Activated CD8-positive, alpha-beta memory T cell treated with anti-CD3 and anti-CD28 coated beads, Interleukin-2, amount 50 U/mL, for 4 hours (primary cell): ENCODE measurements at regions not wholly inside any gene's neighbourhood (a gene's known extent, or its start where the extent isn't known, plus 50 kb on each side); places are given as distances from the start of the nearest gene placed in this dataset.

ENCODE experiments used
- DNase-seq: peaks from one replicate; pipeline ENCODE4 v3.0.0-alpha.2; 2020

DNA sequence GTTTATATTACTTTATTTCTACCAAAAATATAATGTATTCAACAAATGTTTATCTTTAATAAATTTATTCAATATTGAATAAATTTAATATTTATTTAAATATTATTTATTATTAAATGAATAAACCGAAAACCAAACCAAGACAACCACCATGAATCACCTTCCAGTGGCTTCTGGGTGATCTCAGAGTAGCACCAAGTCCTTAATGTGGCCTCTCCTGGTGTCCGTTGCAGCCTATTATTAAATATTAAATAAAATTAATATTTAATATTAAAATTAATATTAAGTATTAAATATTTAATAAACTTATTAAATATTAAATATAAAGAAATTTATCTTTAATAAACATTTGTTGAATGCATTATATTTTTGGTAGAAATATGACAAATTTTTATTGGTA lies 143.3 kb upstream of the PLPP4 start:
- DNase-seq: no peak

DNA sequence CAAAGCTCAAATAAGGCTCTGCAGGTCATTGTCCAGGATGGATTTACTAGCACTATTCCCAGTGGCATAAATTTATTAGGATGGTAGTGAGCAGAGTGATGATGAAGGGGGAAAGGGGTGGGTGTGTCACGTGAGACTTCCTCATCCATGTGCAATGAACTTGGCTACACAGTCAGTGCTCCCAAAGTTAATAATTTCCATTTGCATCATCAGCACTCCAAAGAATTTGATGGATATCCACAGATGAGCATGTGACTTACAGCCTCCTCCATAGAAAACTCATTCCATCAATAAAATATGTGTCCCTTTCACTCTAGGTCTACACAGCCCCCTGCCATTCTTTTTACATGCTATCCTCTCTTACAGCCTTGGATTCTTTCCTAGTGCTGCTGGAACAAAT lies 142.6 kb upstream of the PLPP4 start:
- DNase-seq: no peak

DNA sequence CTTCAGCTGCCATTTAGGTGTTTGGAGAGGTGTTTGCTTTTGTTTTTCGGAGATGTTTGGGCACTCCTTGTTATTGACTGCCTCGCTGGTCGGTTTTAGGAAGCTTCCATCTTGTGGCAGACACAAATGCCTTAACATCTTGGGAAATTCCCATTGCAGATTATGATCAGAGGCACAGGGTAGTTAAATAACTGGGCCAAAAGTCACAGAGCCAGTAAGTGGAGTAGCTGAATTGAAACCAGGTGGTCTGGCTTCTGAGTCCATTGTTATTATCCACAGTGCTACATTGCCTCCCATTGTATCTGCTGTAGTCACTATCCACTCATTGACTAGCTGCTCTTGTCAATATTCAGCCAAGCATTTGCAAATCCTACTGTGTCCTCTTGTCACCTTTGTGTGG lies 138.2 kb upstream of the PLPP4 start:
- DNase-seq: no peak

DNA sequence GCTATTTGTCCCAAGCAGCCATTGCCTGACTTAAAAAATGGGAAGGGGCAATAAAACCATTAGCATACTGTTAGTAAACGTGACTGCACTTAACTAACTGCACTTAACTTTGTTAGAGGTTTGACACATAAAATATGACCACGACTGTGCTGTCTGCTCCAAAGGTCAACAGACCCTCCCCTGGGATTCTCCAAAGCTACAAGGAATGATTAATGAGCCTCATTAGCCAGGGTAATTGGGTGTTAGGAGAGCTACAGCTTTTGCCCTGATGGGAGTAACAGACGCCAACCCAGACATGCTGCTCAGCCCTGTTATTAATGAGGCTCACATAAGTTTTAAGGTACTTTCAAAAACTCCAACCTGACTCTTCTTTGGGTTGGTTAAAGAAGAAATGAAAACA lies 129.4 kb upstream of the PLPP4 start:
- DNase-seq: no peak

DNA sequence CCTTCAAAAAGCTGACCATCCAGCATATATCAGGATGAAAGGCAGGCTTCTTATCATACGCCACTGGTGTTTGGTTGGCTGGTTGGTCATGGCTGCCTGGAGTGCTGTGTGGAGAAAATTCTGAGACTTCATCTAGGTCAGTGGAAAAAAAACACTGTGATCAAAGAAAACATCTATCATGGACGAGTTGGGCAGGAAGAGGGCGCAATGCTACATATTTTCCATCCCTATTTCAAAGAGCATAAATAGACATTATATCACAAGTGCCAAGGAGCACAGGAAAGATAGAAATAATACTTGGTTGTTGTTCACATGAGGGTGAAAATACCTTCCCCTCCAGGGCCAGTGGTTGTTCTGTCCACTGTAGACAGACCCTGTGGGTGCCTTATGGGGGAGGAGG lies 128.4 kb upstream of the PLPP4 start:
- no peak for DNase-seq

DNA sequence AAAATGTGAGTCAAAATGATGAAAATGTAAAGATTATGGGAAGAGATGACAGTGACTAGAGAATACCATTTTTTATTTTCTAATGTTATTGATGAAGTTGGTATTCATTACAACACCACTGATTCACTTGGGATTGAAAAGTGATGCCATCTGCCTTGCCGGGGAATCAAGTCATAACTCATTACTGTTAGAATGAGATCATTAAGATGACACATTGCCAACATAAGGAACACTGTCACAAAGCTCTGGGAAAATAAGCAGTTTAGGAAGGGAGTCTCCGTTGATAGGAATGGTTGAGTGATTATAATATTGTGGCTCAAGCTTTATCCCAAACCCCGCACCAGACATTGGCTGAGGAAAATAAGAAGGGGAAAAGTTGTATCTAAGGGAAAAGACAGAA lies 121.5 kb upstream of the PLPP4 start:
- DNase-seq: no peak

DNA sequence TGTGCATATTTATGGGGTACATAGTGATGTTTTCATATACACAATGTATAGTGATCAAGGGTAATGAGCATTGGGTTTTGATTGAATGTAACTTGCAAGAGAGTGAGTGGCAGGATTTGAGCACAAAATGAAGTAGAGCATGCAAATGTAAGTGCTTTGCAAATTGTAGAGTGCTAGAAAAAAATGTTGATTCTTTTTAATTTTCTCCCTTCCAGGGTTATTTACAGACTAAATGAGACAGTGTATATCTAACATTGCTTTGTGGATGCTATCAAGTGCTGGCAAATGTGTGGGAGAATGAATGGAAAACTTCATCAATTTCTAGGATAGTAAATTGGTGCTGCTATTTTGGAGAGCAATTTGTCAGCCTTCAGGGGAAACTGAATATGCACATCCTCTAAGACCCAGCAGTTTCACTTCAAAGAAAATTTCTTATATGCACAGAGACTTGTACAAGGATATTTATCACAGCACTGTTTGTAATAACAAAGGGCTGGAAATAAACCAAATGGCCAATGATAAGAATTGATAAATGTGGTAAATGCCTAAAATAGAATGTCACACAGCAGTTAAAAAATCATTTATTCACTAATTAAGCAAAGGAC lies 120.6 kb upstream of the PLPP4 start:
- no peak for DNase-seq

DNA sequence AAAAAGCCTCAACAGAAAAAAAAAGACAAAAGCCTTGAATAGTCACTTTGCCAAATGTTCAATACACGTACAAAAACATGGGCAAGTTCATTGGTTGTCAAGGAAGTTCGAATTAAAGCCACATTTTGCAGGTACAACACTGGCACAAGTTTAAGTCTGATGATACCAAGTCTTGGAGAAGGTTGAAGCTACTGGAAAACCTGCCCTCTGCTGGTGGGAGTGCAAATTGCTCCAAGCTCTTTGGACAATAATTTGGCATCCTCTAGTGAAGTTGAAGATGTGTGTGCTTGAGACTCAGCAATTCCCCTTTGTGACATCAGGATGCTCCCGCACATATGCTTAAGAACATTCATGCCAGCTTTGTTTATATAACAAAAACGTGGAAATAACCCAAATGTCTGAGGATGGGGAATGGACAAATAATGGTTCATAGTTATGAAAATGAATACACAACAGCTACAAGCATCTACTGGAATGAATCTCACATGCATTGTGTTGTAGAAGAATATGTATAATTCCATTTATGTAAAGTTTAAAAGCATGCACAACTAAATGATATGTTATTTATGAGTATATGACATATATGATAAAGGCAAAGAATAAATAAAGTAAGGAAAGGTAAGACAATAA lies 120.0 kb upstream of the PLPP4 start:
- DNase-seq: peak; percentile 47

DNA sequence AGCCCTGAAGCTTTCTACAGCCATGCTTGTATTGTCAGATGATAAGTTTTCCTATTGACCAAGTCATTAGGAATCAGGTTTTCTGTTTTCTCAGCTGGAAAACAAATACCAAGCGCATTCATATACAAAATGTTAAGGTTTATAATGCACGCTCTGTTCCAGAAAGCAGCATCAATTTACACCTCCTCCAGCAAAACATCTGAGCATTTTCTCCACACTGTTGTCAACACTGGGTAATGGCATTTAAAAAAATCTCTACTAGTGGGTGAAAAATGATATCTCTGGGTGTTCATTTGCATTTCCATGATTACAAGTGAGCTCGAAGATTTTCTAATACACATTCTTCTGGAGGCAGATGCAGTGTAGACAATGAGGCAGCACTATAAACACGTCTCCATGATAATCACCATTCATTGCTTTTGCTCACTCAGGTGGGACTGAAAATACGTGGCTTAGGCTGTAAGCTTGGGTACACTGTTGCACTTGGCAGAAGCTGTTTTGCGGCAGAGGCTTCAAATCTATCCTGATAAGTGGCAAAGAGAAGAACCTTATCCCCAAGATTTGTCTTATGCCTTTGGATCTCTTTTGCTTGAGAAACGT lies 114.8 kb upstream of the PLPP4 start:
- no peak for DNase-seq

DNA sequence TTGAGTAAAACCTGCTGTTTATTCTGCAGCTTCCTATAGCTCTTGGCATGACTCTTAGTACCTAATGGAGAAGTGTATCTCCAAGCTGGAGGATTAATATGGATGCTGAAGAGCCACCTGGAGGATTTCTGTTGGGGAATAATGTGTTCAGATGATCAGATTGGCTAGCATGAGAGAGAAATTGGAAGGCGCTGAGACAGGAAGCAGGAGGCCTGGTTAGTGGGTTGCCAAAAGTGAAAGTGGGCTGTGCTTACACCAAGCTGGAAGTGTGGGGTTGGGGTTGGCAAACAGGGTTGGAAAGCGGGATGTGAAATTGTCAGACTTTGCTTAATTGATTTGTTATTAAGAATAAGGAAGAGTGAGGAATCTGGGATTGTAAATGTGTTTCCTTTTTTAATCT lies 111.8 kb upstream of the PLPP4 start:
- no peak for DNase-seq

DNA sequence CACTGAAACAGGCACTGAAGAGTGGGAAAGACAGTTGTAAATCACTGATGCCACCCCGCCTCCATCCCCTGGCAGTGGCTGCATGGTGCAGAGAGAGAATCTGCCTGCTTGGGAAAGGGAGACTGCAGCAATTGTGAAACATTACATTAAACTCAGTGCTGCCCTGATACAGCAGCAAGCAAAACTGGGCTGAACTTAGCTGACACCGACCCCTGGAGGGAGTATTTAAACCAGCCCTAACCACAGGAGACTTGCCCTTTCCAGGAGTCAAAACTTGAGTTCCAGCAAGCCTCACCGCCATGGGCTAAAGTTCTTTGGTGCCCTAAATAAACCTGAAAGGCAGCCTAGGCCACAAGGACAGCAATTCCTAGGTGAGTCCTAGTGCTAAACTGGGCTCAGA lies 109.4 kb upstream of the PLPP4 start:
- no peak for DNase-seq

DNA sequence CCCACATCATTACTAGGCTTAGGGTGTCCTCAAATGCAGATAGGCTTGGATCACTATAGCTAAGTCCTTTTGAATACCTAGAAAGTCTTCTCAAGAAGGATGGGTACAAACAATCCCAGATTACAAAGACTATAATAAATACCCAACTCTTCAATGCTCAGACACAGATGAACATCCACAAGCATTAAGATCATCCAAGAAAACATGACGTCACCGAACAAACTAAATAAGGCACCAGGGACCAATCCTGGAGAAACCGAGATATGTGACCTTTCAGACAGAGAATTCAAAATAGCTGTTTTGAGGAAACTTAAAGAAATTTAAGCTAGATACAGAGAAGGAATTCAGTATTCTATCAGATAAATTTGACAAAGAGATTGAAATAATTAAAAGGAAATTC lies 108.0 kb upstream of the PLPP4 start:
- no peak for DNase-seq

DNA sequence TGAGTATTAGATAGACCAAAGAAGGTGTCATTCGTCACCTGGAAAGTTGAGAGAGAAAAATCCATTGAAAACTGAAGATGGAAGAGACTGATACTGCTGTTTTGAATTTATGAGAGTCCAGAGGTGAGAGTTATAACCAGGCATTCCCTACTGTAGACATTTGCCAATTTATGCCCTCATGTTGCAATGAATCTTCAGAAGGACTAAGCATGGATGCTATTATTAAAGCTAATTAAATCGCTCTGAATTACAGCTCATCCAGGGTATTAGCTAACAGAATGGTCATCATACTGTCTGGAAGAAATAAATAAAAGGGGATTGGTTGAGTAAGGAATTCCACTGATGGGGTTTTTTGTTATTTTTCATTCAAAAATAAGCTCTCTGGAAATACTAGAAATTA lies 101.6 kb upstream of the PLPP4 start:
- no peak for DNase-seq

DNA sequence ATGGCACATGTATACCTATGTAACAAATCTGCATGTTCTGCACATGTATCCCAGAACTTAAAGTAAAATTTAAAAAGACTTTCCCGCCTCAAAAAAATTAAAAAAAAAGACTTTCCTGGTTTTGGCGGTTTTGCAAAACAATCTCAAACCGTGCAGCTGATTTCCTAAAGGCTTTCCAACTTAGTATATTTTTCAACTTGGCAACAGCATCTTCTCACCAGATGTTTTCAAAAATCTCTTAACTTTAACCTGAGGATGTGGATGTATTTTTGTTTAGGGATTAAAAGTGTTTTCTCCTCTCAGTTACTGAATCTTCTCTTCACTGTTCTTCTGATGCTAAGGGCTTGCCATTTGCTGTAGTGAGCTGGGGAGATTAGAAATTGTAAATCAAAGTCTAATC lies 96.5 kb upstream of the PLPP4 start:
- DNase-seq: no peak

DNA sequence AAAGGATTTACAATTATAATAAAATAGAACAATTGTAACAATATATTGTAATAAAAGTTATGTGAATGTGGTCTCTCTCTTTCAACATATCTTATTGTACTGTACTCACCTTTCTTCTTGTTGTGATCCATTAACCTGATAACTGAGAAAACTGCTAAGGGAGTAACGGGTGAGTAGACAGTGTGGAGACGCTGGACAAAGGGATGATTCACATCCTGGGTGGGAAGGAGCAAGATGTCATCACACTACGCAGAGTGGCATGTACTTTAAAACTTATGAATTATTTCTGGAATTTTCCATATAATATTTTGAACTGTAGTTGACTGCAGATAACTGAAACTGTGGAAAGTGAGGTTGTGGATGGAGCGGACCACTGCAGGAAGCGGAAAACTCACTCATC lies 91.2 kb upstream of the PLPP4 start:
- DNase-seq: no peak

DNA sequence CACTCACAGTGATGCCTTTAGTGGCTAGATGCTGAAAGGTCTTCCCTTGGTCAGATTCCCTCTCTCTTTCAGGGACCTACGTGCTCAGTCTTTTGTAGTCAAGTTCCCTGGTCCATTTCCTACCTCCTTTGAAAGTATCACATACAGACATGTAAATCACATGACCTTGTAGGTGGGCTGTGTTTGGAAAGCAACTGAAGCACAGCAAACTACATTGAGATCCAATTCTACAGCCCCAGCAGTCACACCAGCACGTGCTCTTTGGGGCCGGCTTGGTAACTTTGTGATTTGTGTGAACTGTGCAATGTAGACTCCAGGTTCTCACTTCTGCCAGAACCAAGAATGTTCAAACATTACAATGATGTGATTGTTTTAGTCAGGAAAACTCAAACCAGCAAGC lies 89.7 kb upstream of the PLPP4 start:
- no peak for DNase-seq

DNA sequence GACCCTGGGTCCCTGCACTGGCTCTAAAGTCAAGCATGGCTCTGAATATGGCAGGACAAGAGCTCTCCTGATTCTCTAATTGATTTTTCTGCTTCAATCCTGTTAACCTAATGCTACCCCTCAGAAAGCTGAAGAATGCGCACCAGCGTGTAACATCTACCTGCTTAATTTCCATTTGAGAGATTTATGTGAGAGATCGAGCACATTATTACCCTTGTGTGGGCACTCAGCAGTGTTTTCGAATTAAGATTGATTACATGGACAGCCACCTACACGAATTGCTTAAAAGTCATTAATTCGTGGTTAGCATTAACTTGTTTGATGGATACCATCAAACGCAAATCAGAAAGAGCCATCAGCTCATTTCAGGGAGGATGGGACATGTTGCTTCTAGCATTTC lies 88.7 kb upstream of the PLPP4 start:
- no peak for DNase-seq

DNA sequence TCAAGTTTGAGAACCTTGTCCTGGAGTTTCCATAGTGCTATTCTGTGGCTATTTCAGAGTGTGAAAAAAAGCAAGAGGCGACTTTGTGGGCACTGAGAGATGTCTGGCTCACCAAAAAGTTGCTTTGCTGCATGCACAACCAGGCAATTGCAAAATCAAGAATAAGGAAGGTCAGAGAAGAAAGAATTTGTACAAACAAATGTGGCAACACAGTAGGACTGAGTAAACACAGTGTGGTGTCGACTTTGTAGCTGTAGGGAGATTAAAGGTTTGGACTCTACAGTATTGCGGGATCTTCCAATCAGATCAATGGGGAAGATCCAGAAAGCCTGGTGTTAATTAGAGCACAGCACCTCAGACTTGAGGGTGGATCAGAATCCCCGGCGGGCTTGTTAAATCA lies 88.1 kb upstream of the PLPP4 start:
- no peak for DNase-seq

DNA sequence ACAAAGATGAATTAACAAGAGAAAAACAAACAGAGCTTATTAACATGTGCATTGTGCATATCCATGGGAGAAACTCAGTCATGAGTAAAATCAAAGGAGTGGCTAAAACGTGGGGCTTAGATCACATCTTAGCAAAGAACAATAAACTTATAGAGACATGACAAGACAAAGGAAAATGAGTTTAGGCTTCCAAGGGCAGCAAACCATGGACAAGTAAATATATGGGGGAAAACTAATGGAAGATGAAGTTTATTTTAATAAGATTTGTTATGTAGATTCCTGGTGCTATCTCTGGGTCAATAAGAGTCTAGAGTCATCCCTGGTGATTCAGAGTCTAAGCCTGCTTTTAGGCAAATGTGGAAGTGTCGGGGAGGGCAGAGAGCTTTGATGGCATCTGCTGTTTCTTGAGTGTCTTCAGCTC lies 87.2 kb upstream of the PLPP4 start:
- DNase-seq: no peak

DNA sequence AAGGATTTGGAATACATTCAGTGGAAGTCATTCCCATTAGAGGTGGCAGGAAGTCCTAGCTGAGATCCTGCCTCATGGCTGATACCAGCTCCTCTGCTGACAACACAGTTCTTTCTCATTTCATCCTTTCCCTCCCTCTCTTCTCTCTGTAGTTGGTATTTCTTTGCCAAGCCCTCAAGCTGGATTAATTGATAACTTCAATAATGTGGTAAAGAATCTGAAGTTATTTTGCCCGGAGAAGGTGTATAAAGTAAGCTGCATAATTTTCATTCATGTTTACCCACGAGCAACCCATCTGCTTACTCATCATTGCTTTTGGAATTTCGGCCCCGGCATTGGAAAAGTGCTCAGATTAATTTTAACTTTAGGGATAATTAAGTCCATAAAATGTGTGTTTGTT lies 85.2 kb upstream of the PLPP4 start:
- no peak for DNase-seq

DNA sequence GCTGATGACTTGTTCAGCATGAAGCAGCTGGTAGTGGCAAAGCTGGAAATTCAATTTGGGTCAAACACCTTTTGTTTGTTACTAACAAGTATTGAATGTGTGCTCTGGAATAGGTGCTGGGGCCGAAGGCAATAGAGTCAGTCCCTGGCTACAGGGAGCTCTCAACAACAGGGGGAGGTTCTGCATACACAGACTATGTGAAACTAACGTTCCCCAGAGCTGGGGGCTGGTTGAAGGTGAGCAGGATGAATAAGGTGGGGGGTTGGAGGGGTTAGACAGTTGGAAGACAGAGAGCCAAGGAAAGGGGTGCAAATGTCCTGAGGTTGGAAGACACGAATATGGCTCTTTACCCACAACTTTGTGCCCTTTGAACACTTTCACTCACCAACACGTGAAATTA lies 84.1 kb upstream of the PLPP4 start:
- no peak for DNase-seq

DNA sequence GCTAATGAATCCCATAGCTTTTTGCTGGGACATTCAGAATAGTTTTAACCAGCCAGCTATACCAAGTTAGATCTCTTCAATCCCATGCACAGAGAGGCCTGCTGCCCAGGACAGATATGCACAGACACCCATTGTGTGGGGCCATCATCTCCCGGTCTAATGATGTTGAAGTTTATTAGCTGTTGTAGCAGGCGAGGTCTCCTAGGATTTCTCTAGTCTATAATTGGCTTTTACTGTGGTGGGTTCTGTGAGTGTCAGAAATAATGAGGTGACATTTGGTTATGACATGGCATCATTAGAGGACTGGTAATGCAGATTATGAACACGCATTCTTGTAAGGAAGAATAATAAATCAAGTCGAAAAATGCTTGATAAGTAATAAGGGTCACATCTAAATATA lies 81.4 kb upstream of the PLPP4 start:
- no peak for DNase-seq

DNA sequence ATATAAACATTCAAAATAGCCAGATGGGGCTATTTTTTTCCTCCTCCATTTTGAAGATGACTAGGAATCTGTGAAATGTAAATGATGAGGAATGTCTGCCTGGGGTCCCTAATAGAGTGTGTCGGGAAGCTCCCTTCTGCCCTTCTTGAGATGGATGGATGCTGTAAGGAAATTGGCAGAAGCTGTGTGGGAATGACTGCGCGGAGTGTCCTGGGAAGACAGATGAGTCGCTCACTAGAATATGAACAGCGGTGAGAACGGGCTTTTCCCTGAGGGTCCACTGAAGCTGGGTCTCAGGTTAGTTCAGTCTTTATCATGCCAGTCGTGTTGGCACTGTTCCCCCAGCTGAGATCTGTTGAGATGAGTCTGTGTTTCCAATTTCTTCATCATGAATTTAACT lies 75.1 kb upstream of the PLPP4 start:
- DNase-seq: no peak

DNA sequence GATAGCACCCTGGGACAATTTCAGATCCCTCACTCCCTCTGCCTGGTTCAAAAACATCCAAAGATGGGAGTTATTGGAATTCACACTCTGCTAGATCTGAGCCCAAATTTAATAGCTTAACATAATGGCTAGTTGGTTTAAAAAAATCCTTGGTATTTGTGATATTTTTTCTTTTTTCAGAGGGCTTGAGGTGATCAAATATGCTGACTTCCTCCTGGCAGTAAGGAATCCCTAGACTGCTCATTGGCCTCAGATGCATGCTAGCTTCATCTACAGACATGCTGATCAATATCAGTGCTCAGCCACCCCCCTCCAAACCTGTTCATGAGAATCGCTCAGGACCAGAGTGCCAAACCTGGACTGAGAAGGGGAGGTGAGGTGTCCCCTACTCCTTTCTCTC lies 74.7 kb upstream of the PLPP4 start:
- DNase-seq: no peak

DNA sequence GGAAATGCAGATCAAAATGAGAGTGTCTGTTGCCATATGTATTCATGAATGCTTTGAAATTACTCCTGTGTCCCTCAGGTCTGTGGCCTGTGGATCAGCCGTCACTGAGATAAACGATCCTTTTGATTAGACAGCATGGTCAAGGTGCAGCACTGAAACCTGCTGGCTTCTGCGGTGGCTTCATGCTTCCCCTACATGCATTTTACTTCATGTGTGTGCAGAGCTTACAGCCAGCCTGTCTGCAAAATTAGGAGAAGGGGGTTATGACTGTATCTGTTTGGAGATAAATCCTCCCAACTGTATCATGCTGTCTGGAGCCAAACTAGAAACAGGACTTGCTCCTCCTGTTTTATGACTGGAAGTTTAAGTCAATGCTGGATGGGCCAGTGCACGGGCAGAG lies 71.0 kb upstream of the PLPP4 start:
- no peak for DNase-seq
